T-helper 1 cell treated with Interleukin-12 subunit alpha and Interleukin-12 subunit beta and Interleukin-4 antibody, amounts not matched to agents 30 μg/mL and 1 μg/mL, for 36 hours (primary cell): ENCODE measurements at regions not wholly inside any gene's neighbourhood (a gene's known extent, or its start where the extent isn't known, plus 50 kb on each side); places are given as distances from the start of the nearest gene placed in this dataset.

ENCODE experiments used
- H3K27ac Mint-ChIP-seq: one replicate; pipeline ENCODE4 v1.8.0; 2021; ENCODE audit warnings: mild to moderate bottlenecking, mixed read lengths
- H3K27me3 Mint-ChIP-seq: one replicate; pipeline ENCODE4 v1.8.0; 2021; ENCODE audit warnings: low read depth, mixed read lengths
- H3K36me3 Mint-ChIP-seq: one replicate; pipeline ENCODE4 v1.8.0; 2021; ENCODE audit warnings: low read depth, mixed read lengths
- H3K4me1 Mint-ChIP-seq: one replicate; pipeline ENCODE4 v1.8.0; 2021; ENCODE audit warnings: low read depth, mixed read lengths
- H3K4me3 Mint-ChIP-seq: one replicate; pipeline ENCODE4 v1.8.0; 2021; ENCODE audit warnings: mild to moderate bottlenecking, moderate library complexity, mixed read lengths
- H3K9me3 Mint-ChIP-seq: one replicate; pipeline ENCODE4 v1.8.0; 2021; ENCODE audit warnings: mixed read lengths

- no peaks in the 10 kb centered on the region for H3K27me3 Mint-ChIP-seq
- H3K27ac Mint-ChIP-seq = no peak overlapping the region
- no peaks in the 10 kb centered on the region for H3K36me3 Mint-ChIP-seq
- H3K9me3 Mint-ChIP-seq = no peaks in the 10 kb centered on the region
- H3K4me3 Mint-ChIP-seq = no peak overlapping the region
- no peaks in the 10 kb centered on the region for H3K4me1 Mint-ChIP-seq
These were observed 278.0 kb downstream of the MRPL39 start for GRCh38 chr21:25329227-25329825.

GRCh38 chr21:25328736-25329135, 278.5 kb downstream of the MRPL39 start:
- Mint-ChIP-seq H3K27me3 (no peaks in the 10 kb centered on the region), H3K4me1 (no peaks in the 10 kb centered on the region), H3K36me3 (no peaks in the 10 kb centered on the region), H3K9me3 (no peaks in the 10 kb centered on the region), H3K4me3 (no peak overlapping the region), H3K27ac (no peak overlapping the region)

- no peak overlapping the region for H3K4me3 Mint-ChIP-seq
- H3K27ac Mint-ChIP-seq = no peak overlapping the region
- H3K27me3 Mint-ChIP-seq = no peaks in the 10 kb centered on the region
These were observed 281.1 kb downstream of the MRPL39 start for GRCh38 chr21:25326181-25326580.

GRCh38 chr21:25324666-25325065, 282.6 kb downstream of the MRPL39 start:
- H3K9me3 Mint-ChIP-seq = no peaks in the 10 kb centered on the region
- H3K4me1 Mint-ChIP-seq = no peaks in the 10 kb centered on the region
- H3K36me3 Mint-ChIP-seq = no peaks in the 10 kb centered on the region
- H3K27ac Mint-ChIP-seq = no peak overlapping the region
- H3K27me3 Mint-ChIP-seq = no peaks in the 10 kb centered on the region
- H3K4me3 Mint-ChIP-seq = no peak overlapping the region

More at GRCh38 chr21:25326181-25326580, 281.1 kb downstream of the MRPL39 start:
- H3K4me1 Mint-ChIP-seq = no peaks in the 10 kb centered on the region
- no peaks in the 10 kb centered on the region for H3K9me3 Mint-ChIP-seq
- H3K36me3 Mint-ChIP-seq = no peaks in the 10 kb centered on the region

GRCh38 chr21:25323356-25323949, 283.8 kb downstream of the MRPL39 start:
- Mint-ChIP-seq H3K9me3 (no peaks in the 10 kb centered on the region), H3K27ac (no peak overlapping the region), H3K4me3 (no peak overlapping the region), H3K27me3 (no peaks in the 10 kb centered on the region), H3K36me3 (no peaks in the 10 kb centered on the region), H3K4me1 (no peaks in the 10 kb centered on the region)

- Mint-ChIP-seq H3K27me3 (no peaks in the 10 kb centered on the region), H3K4me3 (no peak overlapping the region), H3K4me1 (no peaks in the 10 kb centered on the region), H3K27ac (no peak overlapping the region), H3K36me3 (no peaks in the 10 kb centered on the region), H3K9me3 (peaks cover 1% of the 10 kb centered on the region)
These were observed 293.0 kb downstream of the MRPL39 start for GRCh38 chr21:25314247-25314646.

GRCh38 chr21:25313829-25314228, 293.5 kb downstream of the MRPL39 start:
- Mint-ChIP-seq H3K4me3 (no peak overlapping the region), H3K9me3 (peaks cover 5% of the 10 kb centered on the region), H3K27ac (no peak overlapping the region), H3K27me3 (no peaks in the 10 kb centered on the region), H3K4me1 (no peaks in the 10 kb centered on the region), H3K36me3 (no peaks in the 10 kb centered on the region)

- Mint-ChIP-seq H3K36me3 (no peaks in the 10 kb centered on the region), H3K4me3 (no peak overlapping the region), H3K9me3 (peaks cover 5% of the 10 kb centered on the region), H3K4me1 (no peaks in the 10 kb centered on the region), H3K27me3 (no peaks in the 10 kb centered on the region), H3K27ac (no peak overlapping the region)
These were observed 299.8 kb downstream of the MRPL39 start for GRCh38 chr21:25307489-25307888.

GRCh38 chr21:25304611-25305010, 302.7 kb downstream of the MRPL39 start:
- no peaks in the 10 kb centered on the region for H3K36me3 Mint-ChIP-seq
- H3K4me1 Mint-ChIP-seq = no peaks in the 10 kb centered on the region
- H3K4me3 Mint-ChIP-seq = no peak overlapping the region
- H3K9me3 Mint-ChIP-seq = peaks cover 5% of the 10 kb centered on the region
- H3K27me3 Mint-ChIP-seq = no peaks in the 10 kb centered on the region
- no peak overlapping the region for H3K27ac Mint-ChIP-seq

- Mint-ChIP-seq H3K9me3 (no peaks in the 10 kb centered on the region), H3K4me3 (no peak overlapping the region), H3K4me1 (no peaks in the 10 kb centered on the region), H3K27ac (no peak overlapping the region), H3K36me3 (no peaks in the 10 kb centered on the region), H3K27me3 (no peaks in the 10 kb centered on the region)
These were observed 306.6 kb downstream of the MRPL39 start for GRCh38 chr21:25300632-25301031.

- Mint-ChIP-seq H3K27ac (no peak overlapping the region), H3K4me3 (no peak overlapping the region), H3K4me1 (no peaks in the 10 kb centered on the region), H3K36me3 (no peaks in the 10 kb centered on the region), H3K27me3 (no peaks in the 10 kb centered on the region), H3K9me3 (no peaks in the 10 kb centered on the region)
These were observed 308.5 kb downstream of the MRPL39 start for GRCh38 chr21:25298512-25299491.

GRCh38 chr21:25297117-25297516, 310.2 kb downstream of the MRPL39 start:
- Mint-ChIP-seq H3K4me1 (no peaks in the 10 kb centered on the region), H3K27me3 (no peaks in the 10 kb centered on the region)

GRCh38 chr21:25296252-25296651, 311.0 kb downstream of the MRPL39 start:
- Mint-ChIP-seq H3K36me3 (no peaks in the 10 kb centered on the region), H3K27me3 (no peaks in the 10 kb centered on the region), H3K4me3 (no peak overlapping the region), H3K27ac (no peak overlapping the region), H3K9me3 (no peaks in the 10 kb centered on the region), H3K4me1 (no peaks in the 10 kb centered on the region)

More at GRCh38 chr21:25297117-25297516, 310.2 kb downstream of the MRPL39 start:
- no peak overlapping the region for H3K27ac Mint-ChIP-seq
- H3K36me3 Mint-ChIP-seq = no peaks in the 10 kb centered on the region
- H3K9me3 Mint-ChIP-seq = no peaks in the 10 kb centered on the region
- H3K4me3 Mint-ChIP-seq = no peak overlapping the region

GRCh38 chr21:25292396-25292795, 314.9 kb downstream of the MRPL39 start:
- no peaks in the 10 kb centered on the region for H3K36me3 Mint-ChIP-seq
- no peaks in the 10 kb centered on the region for H3K4me1 Mint-ChIP-seq
- no peak overlapping the region for H3K4me3 Mint-ChIP-seq
- no peaks in the 10 kb centered on the region for H3K27me3 Mint-ChIP-seq
- no peak overlapping the region for H3K27ac Mint-ChIP-seq
- no peaks in the 10 kb centered on the region for H3K9me3 Mint-ChIP-seq

- no peaks in the 10 kb centered on the region for H3K4me1 Mint-ChIP-seq
- H3K4me3 Mint-ChIP-seq = no peak overlapping the region
- no peaks in the 10 kb centered on the region for H3K9me3 Mint-ChIP-seq
- H3K36me3 Mint-ChIP-seq = no peaks in the 10 kb centered on the region
- H3K27ac Mint-ChIP-seq = no peak overlapping the region
- peaks cover 3% of the 10 kb centered on the region for H3K27me3 Mint-ChIP-seq
These were observed 323.6 kb downstream of the MRPL39 start for GRCh38 chr21:25283720-25284119.
